ENCODE measurements at regions not wholly inside any gene's neighbourhood (a gene's known extent, or its start where the extent isn't known, plus 50 kb on each side); places are given as distances from the start of the nearest gene placed in this dataset.
A peak's percentile ranks its signal among the peaks of the same experiment; 100 is the strongest.
"Not testable (repeated sequence)": the region's sequence is repeated elsewhere in the genome, so short reads cannot be mapped to it uniquely, and the experiment has no call there.

- peak; percentile 16 for DNase-seq
These were observed 156.4 kb upstream of the CBLB start for GRCh38 chr3:106025151-106025722.

- no peak for DNase-seq
These were observed 161.3 kb upstream of the CBLB start for GRCh38 chr3:106029954-106030626.

- no peak for DNase-seq
These were observed 161.8 kb upstream of the CBLB start for GRCh38 chr3:106030627-106030963.

- no peak for DNase-seq
These were observed 163.7 kb upstream of the CBLB start for GRCh38 chr3:106032479-106032878.

GRCh38 chr3:106033654-106034053 lies 164.8 kb upstream of the CBLB start:
- no peak for DNase-seq

- DNase-seq: no peak
These were observed 165.5 kb upstream of the CBLB start for GRCh38 chr3:106034313-106034712.

GRCh38 chr3:106035619-106036018 lies 166.8 kb upstream of the CBLB start:
- DNase-seq: no peak

- DNase-seq: peak; percentile 63
These were observed 167.9 kb upstream of the CBLB start for GRCh38 chr3:106036696-106037095.

GRCh38 chr3:106047221-106047620 lies 178.4 kb upstream of the CBLB start:
- peak; percentile 6 for DNase-seq

- DNase-seq: no peak
These were observed 180.2 kb upstream of the CBLB start for GRCh38 chr3:106048946-106049481.

GRCh38 chr3:106049821-106050220 lies 181.0 kb upstream of the CBLB start:
- DNase-seq: no peak

- DNase-seq: no peak
These were observed 188.1 kb upstream of the CBLB start for GRCh38 chr3:106056931-106057330.

GRCh38 chr3:106058475-106058874 lies 189.7 kb upstream of the CBLB start:
- DNase-seq: no peak

GRCh38 chr3:106059953-106060517 lies 191.2 kb upstream of the CBLB start:
- DNase-seq: no peak

GRCh38 chr3:106063909-106064308 lies 195.1 kb upstream of the CBLB start:
- DNase-seq: no peak

- no peak for DNase-seq
These were observed 197.0 kb upstream of the CBLB start for GRCh38 chr3:106065831-106066230.

GRCh38 chr3:106067711-106068110 lies 198.9 kb upstream of the CBLB start:
- no peak for DNase-seq

- no peak for DNase-seq
These were observed 199.6 kb upstream of the CBLB start for GRCh38 chr3:106068381-106068780.

- DNase-seq: no peak
These were observed 200.0 kb upstream of the CBLB start for GRCh38 chr3:106068795-106069194.

- DNase-seq: no peak
These were observed 201.4 kb upstream of the CBLB start for GRCh38 chr3:106070187-106070586.

- no peak for DNase-seq
These were observed 202.5 kb upstream of the CBLB start for GRCh38 chr3:106071306-106071705.

- not testable (repeated sequence) for DNase-seq
These were observed 203.8 kb upstream of the CBLB start for GRCh38 chr3:106072596-106072995.

GRCh38 chr3:106073806-106074205 lies 205.0 kb upstream of the CBLB start:
- not testable (repeated sequence) for DNase-seq

- not testable (repeated sequence) for DNase-seq
These were observed 206.9 kb upstream of the CBLB start for GRCh38 chr3:106075731-106076130.
